DND-41 (cell line): ENCODE measurements at regions not wholly inside any gene's neighbourhood (a gene's known extent, or its start where the extent isn't known, plus 50 kb on each side); places are given as distances from the start of the nearest gene placed in this dataset.

Experiments used
- ATAC-seq: fragments of 200-7000 bp; cut with Tn5 transposase; 3 replicates; pipeline ENCODE4 v1.9.1; 2021; ENCODE audit warnings: low read depth; ENCODE audit not compliant: insufficient read depth
- DNase-seq: peaks from one replicate; pipeline ENCODE4 v3.0.0-alpha.2; 2020
- H2AFZ ChIP-seq: 2 replicates; pipeline ENCODE4 v1.6.0; 2012; ENCODE audit warnings: low read depth, low read length
- H3K27ac ChIP-seq: 2 replicates; pipeline ENCODE4 v1.5.1; 2012; ENCODE audit warnings: low read length, inconsistent platforms
- H3K27me3 ChIP-seq: fragments of 200-600 bp; sonication (generic); 2 replicates; pipeline ENCODE4 v1.6.0; 2012; ENCODE audit warnings: low read length, mild to moderate bottlenecking, inconsistent platforms; ENCODE audit not compliant: insufficient read depth, poor library complexity
- H3K36me3 ChIP-seq: 2 replicates; pipeline ENCODE4 v1.5.1; 2012; ENCODE audit warnings: low read length, inconsistent platforms; ENCODE audit not compliant: insufficient read depth
- H3K4me1 ChIP-seq: 2 replicates; pipeline ENCODE4 v1.5.1; 2012; ENCODE audit warnings: mild to moderate bottlenecking, low read length; ENCODE audit not compliant: insufficient read depth
- H3K4me2 ChIP-seq: 2 replicates; pipeline ENCODE4 v1.6.0; 2012; ENCODE audit warnings: mild to moderate bottlenecking, moderate library complexity, low read length, inconsistent platforms; ENCODE audit not compliant: insufficient read depth
- H3K4me3 ChIP-seq, 2 experiments: fragments of 200-600 bp in 1 of 2; shearing (Covaris generic) in 1 of 2; 2 replicates each; pipeline ENCODE4 v1.5.1; 2012 to 2016; ENCODE audit warnings: inconsistent platforms in 2 of 2, low read length in 2 of 2, mild to moderate bottlenecking in 2 of 2, low read depth in 1 of 2, moderate library complexity in 1 of 2
- H3K79me2 ChIP-seq: 2 replicates; pipeline ENCODE4 v1.6.0; 2012; ENCODE audit warnings: low read length, inconsistent platforms; ENCODE audit not compliant: insufficient read depth
- H3K9ac ChIP-seq: 2 replicates; pipeline ENCODE4 v1.6.0; 2012; ENCODE audit warnings: low read depth, mild to moderate bottlenecking, inconsistent platforms, low read length, moderate library complexity
- H3K9me3 ChIP-seq: 2 replicates; pipeline ENCODE4 v1.5.1; 2012; ENCODE audit warnings: low read length, moderate library complexity, mild to moderate bottlenecking, inconsistent platforms; ENCODE audit not compliant: insufficient read depth, severe bottlenecking
- H4K20me1 ChIP-seq: 2 replicates; pipeline ENCODE4 v1.6.0; 2012; ENCODE audit warnings: low read length; ENCODE audit not compliant: insufficient read depth
- EZH2 ChIP-seq: IDR thresholded peaks from 3 replicates; pipeline ENCODE4 v1.6.1; 2012; ENCODE audit warnings: borderline replicate concordance, low read depth, mild to moderate bottlenecking, moderate library complexity, low read length, inconsistent platforms; ENCODE audit not compliant: severe bottlenecking
- TF ChIP-seq, protein P1 (sequence below): IDR thresholded peaks from 2 replicates; pipeline ENCODE4 v1.5.1; 2012; ENCODE audit warnings: borderline replicate concordance, low read length, moderate library complexity, mild to moderate bottlenecking; ENCODE audit not compliant: poor library complexity, severe bottlenecking; ENCODE audit errors: extremely low read depth

DNA sequence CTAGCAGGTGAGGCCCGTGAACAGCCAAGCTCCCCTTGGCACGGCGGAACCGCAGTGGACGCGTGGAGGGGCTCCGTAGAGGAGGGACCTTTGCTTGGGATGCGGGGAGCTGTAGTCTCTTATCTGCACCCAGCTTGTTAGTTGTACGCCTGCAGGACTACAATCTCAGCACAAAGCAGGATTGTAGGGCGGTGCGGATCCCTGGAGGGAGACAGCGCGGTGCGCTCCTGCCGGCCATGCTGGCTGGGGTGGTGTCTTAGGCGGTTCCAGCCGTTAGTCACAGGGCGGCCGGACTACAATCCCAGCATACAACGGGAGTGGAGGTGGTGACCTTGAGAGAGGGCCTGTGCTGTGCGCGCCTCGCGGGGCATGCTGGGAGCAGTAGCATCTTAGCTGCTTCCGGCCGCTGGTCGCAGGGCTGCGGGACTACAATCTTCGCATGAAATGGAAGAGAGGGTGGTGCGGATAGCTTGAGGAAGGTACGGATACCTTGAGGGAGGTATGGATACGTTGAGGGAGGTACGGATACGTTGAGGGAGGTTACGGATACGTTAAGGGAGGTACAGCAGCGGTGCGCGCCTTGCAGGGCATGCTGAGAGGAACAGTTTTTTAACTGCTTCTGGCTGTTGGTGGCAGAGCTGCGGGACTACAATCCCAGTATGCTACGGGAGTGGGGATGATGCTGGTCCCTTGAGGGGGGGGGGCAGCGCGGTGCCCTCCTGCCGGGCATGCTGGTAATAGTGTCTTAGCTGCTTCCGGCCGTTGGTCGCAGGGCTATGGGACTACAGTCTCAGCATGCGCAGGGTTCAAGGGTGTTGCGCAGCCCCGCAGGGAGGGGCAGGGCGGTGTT is 1419.1 kb downstream of the UQCRFS1 start:
- peak overlapping the region; percentile 60 to 68 for H3K4me3 ChIP-seq
- H3K27me3 ChIP-seq, result no peaks in the 10 kb centered on the region
- peak overlapping the region; percentile 68 for H3K9ac ChIP-seq
- H3K79me2 ChIP-seq, result peaks cover 76% of the 10 kb centered on the region
- peak overlapping the region; percentile 85 for H2AFZ ChIP-seq
- peak; percentile 94 for DNase-seq
- peaks cover 43% of the 10 kb centered on the region for H3K4me1 ChIP-seq
- peak overlapping the region; percentile 90 for H3K27ac ChIP-seq
- H4K20me1 ChIP-seq, result peaks cover 19% of the 10 kb centered on the region
- TF ChIP-seq EZH2, result no peak
- TF ChIP-seq, protein P1, sequence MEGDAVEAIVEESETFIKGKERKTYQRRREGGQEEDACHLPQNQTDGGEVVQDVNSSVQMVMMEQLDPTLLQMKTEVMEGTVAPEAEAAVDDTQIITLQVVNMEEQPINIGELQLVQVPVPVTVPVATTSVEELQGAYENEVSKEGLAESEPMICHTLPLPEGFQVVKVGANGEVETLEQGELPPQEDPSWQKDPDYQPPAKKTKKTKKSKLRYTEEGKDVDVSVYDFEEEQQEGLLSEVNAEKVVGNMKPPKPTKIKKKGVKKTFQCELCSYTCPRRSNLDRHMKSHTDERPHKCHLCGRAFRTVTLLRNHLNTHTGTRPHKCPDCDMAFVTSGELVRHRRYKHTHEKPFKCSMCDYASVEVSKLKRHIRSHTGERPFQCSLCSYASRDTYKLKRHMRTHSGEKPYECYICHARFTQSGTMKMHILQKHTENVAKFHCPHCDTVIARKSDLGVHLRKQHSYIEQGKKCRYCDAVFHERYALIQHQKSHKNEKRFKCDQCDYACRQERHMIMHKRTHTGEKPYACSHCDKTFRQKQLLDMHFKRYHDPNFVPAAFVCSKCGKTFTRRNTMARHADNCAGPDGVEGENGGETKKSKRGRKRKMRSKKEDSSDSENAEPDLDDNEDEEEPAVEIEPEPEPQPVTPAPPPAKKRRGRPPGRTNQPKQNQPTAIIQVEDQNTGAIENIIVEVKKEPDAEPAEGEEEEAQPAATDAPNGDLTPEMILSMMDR, result no peak
- no peaks in the 10 kb centered on the region for H3K9me3 ChIP-seq
- ATAC-seq, result peak; percentile 92
- peak overlapping the region; percentile 76 for H3K4me2 ChIP-seq
- peaks cover 24% of the 10 kb centered on the region for H3K36me3 ChIP-seq

DNA sequence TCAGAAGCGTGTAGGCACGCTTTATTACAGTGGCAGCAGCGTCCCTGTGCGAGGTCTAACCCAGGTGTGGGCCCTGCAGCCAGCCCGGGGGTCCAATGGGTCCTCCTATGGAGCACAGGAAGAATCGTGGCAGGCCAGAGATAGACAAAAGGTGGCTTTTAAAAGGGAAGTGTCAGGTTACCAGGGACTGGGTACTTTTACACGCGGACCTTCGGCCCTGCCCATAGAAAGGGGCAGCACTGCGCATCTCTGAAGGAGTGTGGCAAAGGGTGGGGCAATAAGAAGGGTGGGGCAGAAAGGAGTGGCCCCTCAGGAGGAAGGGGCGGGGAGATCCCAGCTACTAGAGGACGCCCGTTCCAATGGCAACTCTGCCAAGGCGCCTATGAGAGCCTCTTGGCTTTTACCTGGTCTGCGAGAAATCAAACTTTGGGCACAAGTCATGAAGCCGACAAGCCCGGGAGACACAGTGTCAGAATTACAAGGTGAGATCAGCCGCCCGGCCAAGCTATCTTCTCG is 1419.8 kb downstream of the UQCRFS1 start:
- Histone ChIP-seq H4K20me1 (peaks cover 19% of the 10 kb centered on the region), H3K4me1 (peaks cover 43% of the 10 kb centered on the region), H3K27ac (peak overlapping the region; percentile 90), H3K9ac (peak overlapping the region; percentile 68), H3K9me3 (no peaks in the 10 kb centered on the region), H3K4me3 (peak overlapping the region; percentile 60 to 68), H3K36me3 (peaks cover 19% of the 10 kb centered on the region), H2AFZ (peak overlapping the region; percentile 85), H3K79me2 (peaks cover 78% of the 10 kb centered on the region), H3K27me3 (no peaks in the 10 kb centered on the region), H3K4me2 (peak overlapping the region; percentile 76)
- no peak for TF ChIP-seq EZH2
- TF ChIP-seq, protein P1, result no peak
- DNase-seq (peak; percentile 81), ATAC-seq (peak; percentile 75)

DNA sequence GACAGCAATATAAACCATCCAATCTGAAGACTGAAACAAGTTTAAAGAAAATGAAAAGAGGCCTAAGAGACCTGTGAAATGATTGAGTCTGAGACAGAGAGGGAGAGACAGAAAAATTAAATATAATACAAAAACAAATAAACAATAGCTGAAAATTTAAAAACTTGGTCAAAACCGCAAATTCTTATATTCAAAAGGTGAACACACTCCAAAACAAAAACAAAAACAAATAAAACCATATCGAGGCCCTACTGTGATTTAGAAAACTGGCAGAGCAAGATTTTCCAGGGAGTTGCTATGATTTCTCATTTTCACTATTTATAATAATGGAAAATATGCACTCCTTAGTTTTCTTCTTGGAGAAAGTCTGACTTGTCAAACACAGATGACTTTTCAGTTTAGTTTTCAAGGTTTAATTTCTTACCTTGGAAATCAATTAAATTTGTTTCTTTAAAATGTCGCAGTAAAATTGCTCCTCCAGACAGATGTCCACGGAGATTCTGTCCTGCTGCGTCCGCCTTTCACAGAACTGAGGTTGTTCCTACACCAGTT is 1420.3 kb downstream of the UQCRFS1 start:
- H3K27ac ChIP-seq, result peak overlapping the region; percentile 90
- no peaks in the 10 kb centered on the region for H3K9me3 ChIP-seq
- peaks cover 73% of the 10 kb centered on the region for H3K79me2 ChIP-seq
- H3K4me2 ChIP-seq, result peak overlapping the region; percentile 76
- peaks cover 43% of the 10 kb centered on the region for H3K4me1 ChIP-seq
- DNase-seq, result no peak
- H3K4me3 ChIP-seq, result peak overlapping the region; percentile 60 to 68
- no peak for TF ChIP-seq EZH2
- TF ChIP-seq, protein P1, result no peak
- H4K20me1 ChIP-seq, result peaks cover 19% of the 10 kb centered on the region
- H3K9ac ChIP-seq, result peak overlapping the region; percentile 68
- H2AFZ ChIP-seq, result peak overlapping the region; percentile 85
- peaks cover 14% of the 10 kb centered on the region for H3K36me3 ChIP-seq
- H3K27me3 ChIP-seq, result no peaks in the 10 kb centered on the region
- no peak for ATAC-seq
